Renal pelvis (tissue), 1 donor: ENCODE measurements at regions not wholly inside any gene's neighbourhood (a gene's known extent, or its start where the extent isn't known, plus 50 kb on each side); places are given as distances from the start of the nearest gene placed in this dataset.
"Not testable (repeated sequence)": the region's sequence is repeated elsewhere in the genome, so short reads cannot be mapped to it uniquely, and the experiment has no call there.

Experiments
- DNase-seq: peaks from one replicate; pipeline ENCODE4 v3.0.0-alpha.2; 2013

DNA sequence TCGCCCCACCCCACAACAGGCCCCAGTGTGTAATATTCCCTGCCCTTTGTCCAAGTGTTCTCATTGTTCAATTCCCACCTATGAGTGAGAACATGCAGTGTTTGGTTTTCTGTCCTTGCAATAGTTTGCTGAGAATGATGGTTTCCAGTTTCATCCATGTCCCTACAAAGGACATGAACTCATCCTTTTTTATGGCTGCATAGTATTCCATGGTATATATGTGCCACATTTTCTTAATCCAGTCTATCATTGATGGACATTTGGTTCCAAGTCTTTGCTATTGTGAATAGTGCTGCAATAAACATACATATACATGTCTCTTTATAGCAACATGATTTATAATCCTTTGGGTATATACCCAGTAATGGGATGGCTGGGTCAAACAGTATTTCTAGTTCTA is 132.7 kb downstream of the SNX10 start:
- not testable (repeated sequence) for DNase-seq

DNA sequence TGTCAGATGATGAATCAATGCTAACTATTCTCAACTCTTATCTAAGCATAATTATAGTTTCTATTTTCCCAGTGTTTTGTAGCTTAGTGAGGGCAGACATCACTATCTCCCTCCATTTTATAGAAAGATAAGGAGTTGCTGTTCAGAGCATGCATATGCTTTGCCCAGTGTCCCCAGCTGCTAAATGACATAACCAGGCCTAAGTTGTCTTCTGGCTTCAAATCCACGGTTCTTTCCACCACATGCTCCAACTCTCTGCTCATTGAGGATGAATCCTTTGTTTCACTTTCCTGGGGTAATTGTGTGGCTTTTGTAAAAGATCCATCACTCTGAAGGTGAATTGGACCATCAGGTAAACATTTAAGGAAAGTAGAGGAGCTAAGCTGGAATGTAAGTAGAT is 134.0 kb downstream of the SNX10 start:
- DNase-seq: no peak

DNA sequence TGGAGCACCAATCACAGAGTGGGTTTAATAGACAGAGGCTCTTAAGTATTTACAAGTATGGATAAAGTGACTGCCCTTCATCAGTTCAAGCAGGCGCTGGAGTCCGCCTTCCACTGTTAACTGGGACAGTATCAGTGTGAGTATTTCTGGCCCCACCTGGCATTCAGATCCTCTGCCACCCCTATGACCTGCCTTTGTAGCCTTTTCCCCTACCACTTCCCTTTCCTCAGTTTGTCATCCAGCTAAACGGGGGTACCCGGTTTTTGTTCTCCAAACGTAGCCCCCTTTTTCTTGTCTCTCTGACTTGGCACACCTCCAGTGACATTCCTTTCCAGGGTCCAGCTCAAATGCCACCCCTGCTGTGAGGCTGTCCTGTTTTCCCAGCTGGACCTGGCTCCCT is 134.4 kb downstream of the SNX10 start:
- no peak for DNase-seq

GRCh38 chr7:26428571-26428970 is 136.9 kb downstream of the SNX10 start:
- no peak for DNase-seq

DNA sequence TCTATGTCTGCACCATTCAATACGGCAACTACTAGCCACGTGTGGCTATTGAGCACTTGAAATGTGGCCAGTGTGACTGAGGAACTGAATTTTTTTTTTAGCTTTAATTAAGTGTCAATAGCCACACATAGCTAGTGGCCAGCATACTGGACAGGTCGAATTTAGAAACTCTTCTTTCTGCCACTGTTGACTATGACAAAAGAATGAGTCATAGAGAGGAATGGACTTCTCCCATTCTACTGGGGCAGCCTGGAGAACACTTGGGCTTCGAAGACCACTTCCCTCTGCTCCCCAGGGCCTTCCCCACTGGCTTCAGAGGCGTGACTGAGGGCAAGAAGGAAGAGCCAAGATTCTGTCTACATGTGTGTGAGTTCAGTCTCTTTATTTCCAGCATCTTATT is 137.5 kb downstream of the SNX10 start:
- no peak for DNase-seq

- DNase-seq: no peak
These were observed 143.3 kb downstream of the SNX10 start for GRCh38 chr7:26434974-26435373.

GRCh38 chr7:26437003-26437532 is 145.4 kb downstream of the SNX10 start:
- DNase-seq: peak; percentile 57

DNA sequence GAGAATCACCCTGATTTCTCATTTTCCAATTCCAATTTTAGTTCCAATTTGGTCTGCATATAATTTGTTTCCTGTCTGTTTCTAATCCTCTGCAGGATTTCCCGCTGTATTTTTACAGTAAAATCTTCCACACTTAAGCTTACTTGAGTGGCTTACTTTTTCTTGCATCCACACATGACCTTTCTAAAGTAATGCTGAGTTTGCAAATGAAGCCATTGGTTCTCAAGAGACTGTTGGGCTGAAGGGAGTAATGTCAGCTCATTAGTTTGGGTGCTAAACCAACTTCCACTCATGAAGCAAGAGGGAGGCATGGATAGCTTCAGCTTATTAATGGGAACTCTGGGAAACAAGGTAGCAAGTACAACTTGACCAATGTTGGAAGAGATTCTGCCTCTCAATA is 146.4 kb downstream of the SNX10 start:
- no peak for DNase-seq

- no peak for DNase-seq
These were observed 148.0 kb downstream of the SNX10 start for GRCh38 chr7:26439521-26440232.

- DNase-seq: peak; percentile 83
These were observed 148.8 kb downstream of the SNX10 start for GRCh38 chr7:26440233-26441001.

DNA sequence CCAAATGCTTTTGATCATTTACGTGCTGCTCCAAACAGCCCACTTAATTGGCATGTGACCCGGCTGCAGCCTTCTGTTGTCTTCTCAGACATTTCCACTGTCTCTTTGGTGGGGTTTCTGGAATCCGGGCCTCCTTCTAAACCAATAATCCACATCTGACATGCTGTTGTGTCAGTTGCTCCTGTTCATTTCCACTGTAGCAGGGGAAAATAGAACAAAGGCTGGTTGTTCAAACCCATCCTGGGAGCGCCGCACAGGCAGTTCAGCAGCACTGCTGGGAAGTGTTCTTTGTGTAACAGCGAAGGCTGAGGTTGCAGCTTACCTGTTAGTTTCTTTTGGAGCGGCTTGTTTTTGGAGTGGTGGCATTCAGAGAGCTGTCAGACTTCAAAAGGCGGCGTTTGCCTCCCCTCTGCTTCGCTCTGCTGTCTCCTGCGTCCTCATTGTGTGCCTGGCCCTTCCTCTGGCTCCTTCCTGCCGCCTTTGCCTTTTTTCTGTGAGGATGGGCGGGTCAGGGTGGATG is 149.4 kb downstream of the SNX10 start:
- no peak for DNase-seq

GRCh38 chr7:26441611-26442277 is 150.1 kb downstream of the SNX10 start:
- DNase-seq: no peak

DNA sequence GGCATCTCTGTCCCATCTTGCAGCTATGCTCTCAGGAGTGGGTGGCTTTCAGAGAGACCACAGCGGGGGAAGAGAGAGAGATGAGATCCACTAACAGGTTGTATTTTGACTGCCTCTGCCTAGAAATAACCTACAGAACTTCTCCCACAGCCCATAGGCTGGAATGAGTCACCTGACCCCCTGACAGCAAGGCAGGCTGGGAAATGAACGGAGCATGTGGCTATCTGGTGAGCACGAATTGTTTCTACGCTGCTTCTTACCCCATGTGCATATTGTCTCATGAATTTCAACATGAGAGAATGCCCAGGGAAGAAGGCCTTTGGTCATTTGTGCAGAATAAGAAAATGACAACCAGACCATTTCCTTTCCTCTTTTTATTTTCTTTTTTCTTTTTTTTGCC is 151.3 kb downstream of the SNX10 start:
- no peak for DNase-seq

DNA sequence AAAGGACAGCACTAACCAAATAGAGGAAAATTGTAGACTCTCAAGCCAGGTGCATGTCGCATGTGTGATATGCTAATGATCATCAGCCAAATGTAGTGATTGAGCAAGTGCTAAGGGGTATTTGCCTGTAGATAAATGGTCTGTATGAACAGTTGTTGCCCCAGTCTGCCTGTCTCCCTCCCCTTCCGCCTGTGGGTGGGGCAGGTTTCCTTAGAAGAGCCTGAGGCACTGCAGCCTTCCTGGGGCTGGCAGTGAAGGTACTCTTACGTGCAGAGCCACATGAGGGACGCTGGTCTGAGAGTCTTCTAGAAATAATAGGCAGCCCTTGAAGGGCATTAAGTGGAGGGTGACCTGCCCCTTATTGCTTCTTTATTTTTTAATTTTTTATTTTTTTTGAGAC is 152.1 kb downstream of the SNX10 start:
- no peak for DNase-seq

GRCh38 chr7:26444555-26444954 is 152.9 kb downstream of the SNX10 start:
- no peak for DNase-seq

GRCh38 chr7:26447116-26447515 is 155.5 kb downstream of the SNX10 start:
- DNase-seq: no peak

DNA sequence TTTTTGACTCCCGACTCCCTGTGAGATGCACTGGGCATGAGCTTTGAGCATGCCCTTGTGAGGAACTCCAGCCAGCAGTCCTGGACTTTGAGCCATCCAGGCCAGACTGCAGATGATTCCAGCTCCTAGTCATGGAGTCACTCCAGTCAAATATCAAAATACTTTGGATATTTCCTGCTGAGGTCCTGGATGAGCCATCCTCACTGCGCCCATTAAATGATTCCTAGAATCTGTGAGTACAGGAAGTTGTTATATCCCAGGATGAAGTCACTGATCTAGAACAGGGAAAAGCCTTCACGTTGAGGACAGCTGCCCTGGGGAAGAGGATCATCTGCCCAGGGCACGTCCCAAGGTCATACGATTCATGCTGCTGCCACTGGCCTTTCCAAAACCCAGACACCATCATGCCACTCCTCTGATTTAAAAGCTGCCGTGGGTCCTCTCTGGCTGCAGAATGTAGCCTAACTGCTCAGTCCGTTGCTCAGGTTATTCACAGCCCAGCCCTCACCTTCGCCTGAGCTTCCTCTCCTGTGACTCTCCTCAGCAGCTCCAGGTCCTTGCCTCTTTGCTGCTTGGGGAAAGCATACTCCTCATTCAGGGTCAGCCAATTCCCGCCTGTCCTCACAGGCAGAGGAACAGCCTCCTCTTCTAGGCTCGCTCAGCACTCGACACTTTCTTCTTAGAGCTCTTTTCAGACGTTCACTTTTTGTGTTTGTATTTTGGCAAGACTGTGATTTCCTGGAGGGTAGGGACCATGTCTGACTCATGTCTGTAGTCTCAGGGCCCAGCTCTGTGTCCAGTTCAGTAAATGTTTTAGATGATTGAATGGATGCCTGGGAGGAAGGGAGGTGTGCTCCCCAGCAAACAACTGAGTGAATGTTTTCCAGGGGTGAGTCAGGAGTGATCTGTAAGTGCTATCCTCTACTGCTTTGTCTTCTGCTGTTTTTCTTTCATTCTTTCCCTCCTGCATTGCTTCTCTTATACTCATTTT is 157.8 kb downstream of the SNX10 start:
- no peak for DNase-seq

GRCh38 chr7:26451997-26452396 is 160.3 kb downstream of the SNX10 start:
- no peak for DNase-seq

DNA sequence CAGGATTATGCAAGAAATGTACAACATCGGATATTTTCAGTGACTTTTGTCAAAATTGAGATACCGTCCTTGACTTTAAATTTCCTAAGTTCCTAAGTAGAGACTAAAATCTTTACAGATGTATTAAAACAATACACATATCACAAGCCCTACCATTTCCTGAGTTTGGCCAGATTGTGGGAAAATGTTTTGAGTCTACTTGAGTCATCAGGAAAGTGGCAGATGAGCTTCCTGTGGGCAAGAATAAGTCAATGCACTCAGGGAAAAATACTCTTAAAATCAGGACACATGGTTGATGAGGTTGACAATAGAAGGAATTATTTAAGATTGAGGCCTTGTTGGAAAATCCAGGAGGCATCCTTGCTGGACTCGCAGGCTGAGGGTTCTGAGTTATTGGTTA is 162.5 kb downstream of the SNX10 start:
- DNase-seq: no peak

DNA sequence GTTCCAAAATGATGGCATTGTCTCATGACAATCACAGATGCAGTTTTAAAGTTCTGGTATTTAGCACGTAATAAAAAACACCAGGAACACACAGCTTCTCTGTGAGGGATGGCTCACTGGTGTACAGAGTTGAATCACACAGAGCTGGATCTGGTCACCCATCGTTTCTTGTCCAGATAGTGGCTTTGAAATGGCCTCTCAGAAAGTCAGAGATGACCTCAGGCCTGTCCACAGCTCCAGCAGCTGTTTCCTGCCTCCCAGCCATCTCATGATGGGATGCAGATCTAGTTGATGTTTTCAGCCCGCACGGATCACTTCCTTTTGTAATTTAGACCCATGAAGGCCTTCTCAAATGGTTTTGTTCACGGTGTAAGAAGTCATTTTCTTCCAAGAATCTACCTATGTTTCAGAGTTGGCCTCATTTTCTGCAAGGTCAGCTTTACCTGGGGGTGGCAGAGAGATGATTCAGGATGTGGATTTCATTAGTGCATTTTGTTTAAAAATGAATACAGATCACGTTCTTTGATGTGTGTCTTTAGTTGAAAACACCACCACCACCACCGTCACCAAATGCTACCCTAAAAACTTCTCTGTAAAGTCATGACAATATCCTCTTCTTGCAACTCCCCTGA is 166.2 kb downstream of the SNX10 start:
- no peak for DNase-seq
